Karpas-422 (cell line): ENCODE measurements at regions not wholly inside any gene's neighbourhood (a gene's known extent, or its start where the extent isn't known, plus 50 kb on each side); places are given as distances from the start of the nearest gene placed in this dataset.

Experiments
- DNase-seq: peaks from one replicate; pipeline ENCODE4 v3.0.0-alpha.2; 2015
- H2AFZ ChIP-seq: fragments of 200-600 bp; sonication (generic); 2 replicates; pipeline ENCODE4 v1.6.1; 2014; ENCODE audit warnings: antibody characterized with exemption, low read length, mixed read lengths
- H3K27ac ChIP-seq: fragments of 200-600 bp; sonication (generic); 2 replicates; pipeline ENCODE4 v1.5.1; 2014; ENCODE audit warnings: mild to moderate bottlenecking, low read length, moderate library complexity
- H3K27me3 ChIP-seq: fragments of 200-600 bp; sonication (generic); 2 replicates; pipeline ENCODE4 v1.6.1; 2014; ENCODE audit warnings: low read length, mixed read lengths
- H3K36me3 ChIP-seq: fragments of 200-600 bp; sonication (generic); 2 replicates; pipeline ENCODE4 v1.6.1; 2014; ENCODE audit warnings: low read length, mixed read lengths; ENCODE audit not compliant: insufficient read depth
- H3K4me1 ChIP-seq: fragments of 200-600 bp; sonication (generic); 2 replicates; pipeline ENCODE4 v1.6.1; 2014; ENCODE audit warnings: mild to moderate bottlenecking, low read length, mixed read lengths
- H3K4me2 ChIP-seq: fragments of 200-600 bp; sonication (generic); 2 replicates; pipeline ENCODE4 v1.6.1; 2014; ENCODE audit warnings: low read length, low read depth, mild to moderate bottlenecking; ENCODE audit not compliant: poor library complexity, severe bottlenecking
- H3K4me3 ChIP-seq: fragments of 200-600 bp; sonication (generic); 2 replicates; pipeline ENCODE4 v1.5.1; 2014; ENCODE audit warnings: mild to moderate bottlenecking, antibody characterized with exemption, low read length, mixed read lengths
- H3K79me2 ChIP-seq: fragments of 200-600 bp; sonication (generic); 2 replicates; pipeline ENCODE4 v1.6.1; 2014; ENCODE audit warnings: mild to moderate bottlenecking, low read length, mixed read lengths
- H3K9ac ChIP-seq: fragments of 200-600 bp; sonication (generic); 2 replicates; pipeline ENCODE4 v1.6.0; 2014; ENCODE audit warnings: low read length
- H3K9me2 ChIP-seq: fragments of 200-600 bp; sonication (generic), shearing (Covaris generic); replicated peaks from 2 replicates; pipeline ENCODE4 v1.6.0; 2014; ENCODE audit warnings: mild to moderate bottlenecking, low read length, moderate library complexity; ENCODE audit not compliant: insufficient read depth
- H3K9me3 ChIP-seq: fragments of 300-700, 200-600 bp; sonication (generic); 2 replicates; pipeline ENCODE4 v1.6.1; 2014; ENCODE audit warnings: low read length, mixed read lengths
- H4K20me1 ChIP-seq: fragments of 200-600 bp; sonication (generic); 2 replicates; pipeline ENCODE4 v1.6.1; 2014; ENCODE audit warnings: mild to moderate bottlenecking, antibody characterized with exemption, low read length, low read depth; ENCODE audit not compliant: insufficient read depth

DNA sequence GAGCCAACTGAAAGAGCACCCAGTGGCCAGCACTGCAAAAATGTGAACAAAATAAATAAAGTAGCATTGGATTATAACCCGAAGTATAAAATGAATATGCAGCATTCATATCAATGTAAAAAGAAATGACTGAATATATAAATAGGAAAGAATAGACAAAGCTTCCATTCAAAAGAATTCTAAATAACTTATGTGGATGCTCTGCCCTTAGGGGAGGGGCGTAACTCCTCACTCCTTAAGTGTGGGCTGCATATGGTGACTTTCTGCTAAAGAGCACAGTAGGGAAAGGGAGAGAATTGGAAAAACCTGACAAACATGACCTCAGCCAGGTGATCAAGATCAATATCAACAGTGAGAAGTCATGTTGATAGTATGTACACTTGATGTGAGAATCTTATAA lies 109.9 kb upstream of the DOCK1 start:
- Histone ChIP-seq H3K27ac (no peak overlapping the region), H3K36me3 (no peaks in the 10 kb centered on the region), H3K4me3 (no peak overlapping the region), H2AFZ (no peak overlapping the region), H3K9ac (no peak overlapping the region), H3K9me2 (no peaks in the 10 kb centered on the region), H3K27me3 (no peaks in the 10 kb centered on the region), H3K9me3 (0 out of 2 replicates have a peak, but pooled peaks cover 3% of the 10 kb centered on the region), H3K4me2 (no peak overlapping the region), H3K4me1 (no peaks in the 10 kb centered on the region), H3K79me2 (no peaks in the 10 kb centered on the region), H4K20me1 (no peaks in the 10 kb centered on the region)
- no peak for DNase-seq

DNA sequence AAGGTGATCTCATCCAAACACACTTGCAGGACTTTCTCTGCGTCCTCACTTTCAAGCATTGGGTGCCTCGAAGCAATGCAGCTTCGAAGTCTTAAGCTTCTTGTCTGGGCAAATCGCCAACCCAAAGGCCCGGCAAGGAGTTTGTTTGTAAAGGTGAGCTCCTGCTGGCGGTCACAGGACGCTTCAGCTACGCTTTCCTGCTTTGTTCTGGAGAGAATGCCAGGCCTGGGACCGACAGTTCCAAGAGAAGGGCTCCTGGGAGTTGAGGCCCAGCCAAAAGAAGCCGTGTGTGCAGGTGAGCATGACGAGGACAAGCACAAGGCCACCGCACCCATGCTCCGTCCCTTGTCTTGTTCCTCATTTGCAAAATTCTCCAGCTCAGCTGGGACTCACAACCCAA lies 106.6 kb upstream of the DOCK1 start:
- DNase-seq, result no peak
- Histone ChIP-seq H3K36me3 (no peaks in the 10 kb centered on the region), H3K79me2 (no peaks in the 10 kb centered on the region), H3K9me2 (no peaks in the 10 kb centered on the region), H3K4me1 (no peaks in the 10 kb centered on the region), H3K9ac (no peak overlapping the region), H3K4me2 (no peak overlapping the region), H2AFZ (no peak overlapping the region), H3K9me3 (peaks cover 2% of the 10 kb centered on the region; the same call in 1 of the 2 replicates), H3K27ac (no peak overlapping the region), H4K20me1 (no peaks in the 10 kb centered on the region), H3K4me3 (no peak overlapping the region), H3K27me3 (no peaks in the 10 kb centered on the region)

DNA sequence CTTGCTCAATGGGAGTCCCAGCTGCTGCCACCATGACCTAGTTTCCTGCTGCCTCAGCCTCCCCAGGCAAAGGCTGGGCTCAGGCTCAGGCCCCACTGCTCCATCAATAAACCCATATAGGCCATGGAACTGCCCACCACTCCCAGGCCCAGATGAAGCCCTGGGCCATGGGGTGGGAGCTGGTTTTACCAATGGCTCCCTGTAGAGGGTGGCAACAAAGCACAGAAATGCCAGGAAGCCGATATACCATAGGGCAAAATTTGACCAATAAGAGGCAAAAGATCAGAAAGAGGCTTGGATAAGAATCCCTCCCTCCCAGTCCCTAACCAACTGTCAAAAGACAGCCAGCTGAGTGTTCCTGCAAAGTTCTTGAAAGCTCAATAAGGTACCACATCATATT lies 101.8 kb upstream of the DOCK1 start:
- Histone ChIP-seq H3K27me3 (no peaks in the 10 kb centered on the region), H3K4me2 (no peak overlapping the region), H3K9me2 (no peaks in the 10 kb centered on the region), H4K20me1 (no peaks in the 10 kb centered on the region), H3K27ac (no peak overlapping the region), H3K4me3 (no peak overlapping the region), H3K9ac (no peak overlapping the region), H2AFZ (no peak overlapping the region), H3K79me2 (no peaks in the 10 kb centered on the region), H3K9me3 (peaks cover 2% of the 10 kb centered on the region; the same call in 1 of the 2 replicates), H3K4me1 (no peaks in the 10 kb centered on the region), H3K36me3 (no peaks in the 10 kb centered on the region)
- DNase-seq, result no peak

DNA sequence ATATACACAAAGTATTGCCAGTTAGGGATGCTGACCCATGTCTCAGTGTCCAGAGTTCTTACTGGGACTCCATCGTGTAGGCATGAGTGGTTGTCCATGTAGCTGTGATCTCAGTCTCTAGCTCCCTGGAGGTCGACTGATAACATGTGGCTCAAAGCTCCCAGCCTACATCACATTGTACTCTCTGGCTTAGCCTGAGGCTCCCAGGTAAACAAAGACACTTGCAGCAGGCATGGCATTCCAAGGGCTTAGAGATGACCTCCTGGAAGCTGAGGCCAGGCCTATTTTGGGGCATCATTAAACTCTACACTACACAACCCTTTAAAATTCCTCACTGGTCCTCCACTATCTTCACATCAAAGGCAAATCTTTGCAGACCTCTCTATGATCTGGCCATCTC lies 100.8 kb upstream of the DOCK1 start:
- no peaks in the 10 kb centered on the region for H3K4me1 ChIP-seq
- peaks cover 2% of the 10 kb centered on the region; the same call in 1 of the 2 replicates for H3K9me3 ChIP-seq
- H3K9ac ChIP-seq, result no peak overlapping the region
- no peak overlapping the region for H3K4me2 ChIP-seq
- no peak overlapping the region for H3K27ac ChIP-seq
- H4K20me1 ChIP-seq, result no peaks in the 10 kb centered on the region
- no peaks in the 10 kb centered on the region for H3K79me2 ChIP-seq
- DNase-seq, result no peak
- H3K9me2 ChIP-seq, result no peaks in the 10 kb centered on the region
- H3K27me3 ChIP-seq, result no peaks in the 10 kb centered on the region
- no peak overlapping the region for H2AFZ ChIP-seq
- no peak overlapping the region for H3K4me3 ChIP-seq
- H3K36me3 ChIP-seq, result no peaks in the 10 kb centered on the region

DNA sequence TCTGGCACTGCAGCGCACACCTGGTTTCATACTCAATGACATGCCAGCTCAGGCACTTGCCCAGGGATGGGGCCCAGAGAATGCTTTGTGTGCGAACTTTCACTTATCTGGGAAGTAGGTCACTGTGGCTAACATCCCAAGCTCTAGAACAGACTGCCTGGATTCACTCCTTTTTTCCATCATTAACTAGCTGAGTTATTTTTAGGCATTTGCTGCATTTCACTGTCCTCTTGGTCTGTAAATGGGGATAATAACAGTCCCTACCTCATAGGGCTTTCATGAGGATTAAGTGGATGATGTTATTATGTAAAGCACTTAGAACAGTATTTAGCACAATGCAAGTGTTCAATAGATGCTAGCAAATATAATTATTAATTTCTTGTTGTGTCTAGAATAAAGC lies 98.7 kb upstream of the DOCK1 start:
- no peak overlapping the region for H2AFZ ChIP-seq
- no peaks in the 10 kb centered on the region for H3K4me1 ChIP-seq
- no peak overlapping the region for H3K4me3 ChIP-seq
- H3K27me3 ChIP-seq, result no peaks in the 10 kb centered on the region
- no peaks in the 10 kb centered on the region for H4K20me1 ChIP-seq
- H3K9ac ChIP-seq, result no peak overlapping the region
- no peaks in the 10 kb centered on the region for H3K36me3 ChIP-seq
- H3K79me2 ChIP-seq, result no peaks in the 10 kb centered on the region
- DNase-seq, result no peak
- no peak overlapping the region for H3K27ac ChIP-seq
- H3K9me3 ChIP-seq, result peaks cover 10% of the 10 kb centered on the region
- no peaks in the 10 kb centered on the region for H3K9me2 ChIP-seq
- no peak overlapping the region for H3K4me2 ChIP-seq

DNA sequence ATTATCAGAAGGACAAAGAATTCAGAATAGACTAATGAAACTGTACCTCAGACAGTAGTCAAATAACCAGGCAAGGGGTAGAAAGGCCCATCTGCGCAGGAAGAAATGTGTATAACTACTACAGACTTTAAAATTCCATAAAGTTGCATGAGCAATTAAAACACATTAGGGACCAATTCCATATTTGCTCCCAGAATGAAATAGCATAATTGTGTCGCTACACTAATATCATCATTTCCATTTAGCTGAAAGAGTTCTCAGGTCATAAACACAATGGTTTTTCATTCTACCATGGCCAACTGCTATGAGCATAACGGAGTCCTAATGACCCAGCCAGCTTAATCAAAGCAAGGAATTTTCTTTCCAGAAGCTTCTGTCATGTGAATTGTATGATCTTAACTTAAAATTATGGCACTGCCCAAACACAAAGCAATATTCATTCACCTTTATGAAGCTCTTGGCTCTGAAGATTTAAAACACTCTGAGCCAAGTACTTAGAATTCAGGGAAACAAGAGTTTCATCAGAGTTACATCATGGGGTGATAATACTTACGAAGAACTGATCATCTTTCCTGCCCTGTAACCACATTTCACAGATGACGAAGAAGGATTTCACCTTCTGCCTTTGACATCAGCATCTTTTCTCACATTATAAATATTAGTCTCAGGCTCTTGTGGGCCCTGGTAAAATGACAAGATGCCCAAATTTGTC lies 98.1 kb upstream of the DOCK1 start:
- H3K9me2 ChIP-seq, result no peaks in the 10 kb centered on the region
- no peaks in the 10 kb centered on the region for H3K27me3 ChIP-seq
- no peak overlapping the region for H3K27ac ChIP-seq
- no peak overlapping the region for H2AFZ ChIP-seq
- no peak overlapping the region for H3K4me2 ChIP-seq
- H3K4me3 ChIP-seq, result no peak overlapping the region
- peaks cover 12% of the 10 kb centered on the region for H3K9me3 ChIP-seq
- no peak for DNase-seq
- no peak overlapping the region for H3K9ac ChIP-seq
- H4K20me1 ChIP-seq, result no peaks in the 10 kb centered on the region
- no peaks in the 10 kb centered on the region for H3K36me3 ChIP-seq
- no peaks in the 10 kb centered on the region for H3K79me2 ChIP-seq
- no peaks in the 10 kb centered on the region for H3K4me1 ChIP-seq

DNA sequence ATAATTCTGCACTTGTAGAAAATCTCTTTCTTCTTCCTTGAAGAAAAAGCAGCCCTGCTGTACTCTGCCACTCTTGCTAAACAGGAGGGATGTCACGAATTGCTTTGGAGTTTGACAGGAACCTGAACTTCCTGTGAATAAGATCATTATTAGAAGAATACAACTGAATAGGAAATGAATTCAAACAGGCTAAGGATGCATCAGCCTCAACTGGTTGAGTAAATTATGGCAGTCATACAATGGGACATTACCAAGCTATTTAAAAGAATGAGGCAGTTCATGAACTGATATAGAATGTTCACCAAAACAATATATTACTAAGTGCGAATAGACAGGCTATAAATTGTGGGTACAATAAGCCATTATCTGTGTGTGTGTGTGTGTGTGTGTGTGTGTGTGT lies 97.1 kb upstream of the DOCK1 start:
- DNase-seq, result no peak
- no peak overlapping the region for H3K27ac ChIP-seq
- no peaks in the 10 kb centered on the region for H3K27me3 ChIP-seq
- H2AFZ ChIP-seq, result no peak overlapping the region
- peaks cover 12% of the 10 kb centered on the region for H3K9me3 ChIP-seq
- no peaks in the 10 kb centered on the region for H4K20me1 ChIP-seq
- H3K9ac ChIP-seq, result no peak overlapping the region
- H3K9me2 ChIP-seq, result no peaks in the 10 kb centered on the region
- H3K4me2 ChIP-seq, result no peak overlapping the region
- no peaks in the 10 kb centered on the region for H3K36me3 ChIP-seq
- H3K4me3 ChIP-seq, result no peak overlapping the region
- H3K4me1 ChIP-seq, result no peaks in the 10 kb centered on the region
- no peaks in the 10 kb centered on the region for H3K79me2 ChIP-seq

DNA sequence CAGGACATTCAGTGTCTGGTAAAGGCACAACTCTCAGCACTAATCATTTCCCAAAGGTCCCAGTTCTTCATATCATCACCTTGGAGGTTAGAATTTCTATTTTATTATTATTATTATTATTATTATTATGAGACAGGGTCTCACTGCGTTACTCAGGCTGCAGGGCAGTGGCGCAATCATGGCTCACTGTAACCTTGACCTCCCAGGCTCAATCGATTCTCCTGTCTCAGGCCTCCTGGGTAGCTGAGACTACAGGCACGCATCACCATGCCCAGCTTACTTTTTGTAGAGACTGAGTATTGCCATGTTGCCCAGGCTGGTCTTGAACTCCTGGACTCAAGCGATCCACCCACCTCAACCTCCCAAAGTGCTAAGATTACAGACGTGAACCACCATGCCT lies 91.8 kb upstream of the DOCK1 start:
- H3K79me2 ChIP-seq, result no peaks in the 10 kb centered on the region
- no peak overlapping the region for H3K4me2 ChIP-seq
- no peaks in the 10 kb centered on the region for H3K36me3 ChIP-seq
- H3K4me1 ChIP-seq, result no peaks in the 10 kb centered on the region
- H3K27ac ChIP-seq, result no peak overlapping the region
- peaks cover 22% of the 10 kb centered on the region; the same call in 1 of the 2 replicates for H3K9me3 ChIP-seq
- H3K27me3 ChIP-seq, result no peaks in the 10 kb centered on the region
- no peaks in the 10 kb centered on the region for H4K20me1 ChIP-seq
- no peak overlapping the region for H3K9ac ChIP-seq
- H2AFZ ChIP-seq, result no peak overlapping the region
- H3K9me2 ChIP-seq, result no peaks in the 10 kb centered on the region
- no peak for DNase-seq
- H3K4me3 ChIP-seq, result no peak overlapping the region
